NCI-H2029 (cell line): ENCODE measurements at regions not wholly inside any gene's neighbourhood (a gene's known extent, or its start where the extent isn't known, plus 50 kb on each side); places are given as distances from the start of the nearest gene placed in this dataset.
"Not testable (repeated sequence)": the region's sequence is repeated elsewhere in the genome, so short reads cannot be mapped to it uniquely, and the experiment has no call there.

Source experiments
- DNase-seq: peaks from one replicate; lab custom pipeline; 2025; lab: John Stamatoyannopoulos, UW

DNA sequence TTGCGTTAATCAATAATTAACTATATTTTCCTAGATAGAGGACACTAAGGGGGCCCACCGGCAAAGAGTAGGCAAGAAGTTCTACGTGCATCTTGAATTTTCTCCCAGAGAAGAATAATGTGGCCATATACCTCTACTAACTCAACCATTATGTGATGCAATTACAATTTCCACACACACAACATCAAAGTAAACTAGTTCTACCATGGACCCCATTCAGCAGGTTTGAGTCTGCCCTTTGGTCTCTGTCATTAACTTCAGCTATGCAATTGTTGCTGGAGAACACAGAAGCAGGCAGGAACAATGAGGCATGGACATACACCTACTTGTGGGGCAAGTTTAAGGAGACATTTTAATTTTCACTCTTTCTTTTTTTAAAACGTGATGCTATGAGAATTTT lies 705.9 kb downstream of the PDCD6IP start:
- DNase-seq, result no peak

GRCh38 chr3:34504775-34505174 lies 706.3 kb downstream of the PDCD6IP start:
- DNase-seq, result no peak

DNA sequence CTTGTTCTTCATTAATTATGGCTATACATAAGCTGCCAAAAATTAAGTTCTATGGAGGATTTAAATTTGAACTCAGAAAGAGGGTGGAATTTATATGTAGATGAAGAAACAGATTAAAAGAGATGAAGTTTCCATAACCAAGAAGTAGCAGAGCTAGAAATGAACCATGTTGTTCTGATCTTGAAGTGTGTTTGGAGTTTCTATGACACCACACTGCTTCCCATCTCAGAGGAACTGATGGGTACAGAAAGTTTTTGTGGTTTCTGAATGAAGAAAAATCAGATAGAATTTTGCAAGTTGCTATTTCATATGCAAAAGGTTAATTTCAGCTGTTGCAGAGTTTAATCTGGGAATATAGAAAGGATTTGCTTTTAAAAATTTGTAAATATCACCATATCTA lies 710.3 kb downstream of the PDCD6IP start:
- DNase-seq, result no peak

DNA sequence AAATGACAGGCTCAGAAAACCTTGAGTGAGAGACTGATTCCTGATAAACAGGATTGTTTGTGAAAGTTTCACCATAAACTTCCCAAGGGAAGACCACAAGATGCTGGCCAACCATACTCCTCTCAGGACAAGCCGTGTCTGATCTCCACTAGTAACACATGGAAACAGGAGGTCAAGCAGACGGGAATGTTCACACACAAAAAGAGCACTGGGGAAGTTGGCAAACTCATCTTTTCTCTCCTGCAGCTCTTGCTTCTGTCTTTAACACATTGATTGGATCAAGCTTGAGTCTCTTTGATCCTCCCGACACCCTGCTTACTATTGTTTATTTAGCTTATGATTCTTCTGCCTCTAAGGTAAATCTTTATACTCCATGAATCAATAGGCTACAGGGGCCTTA lies 713.5 kb downstream of the PDCD6IP start:
- DNase-seq, result no peak

- DNase-seq, result not testable (repeated sequence)
Measured at GRCh38 chr3:34519008-34519407, 720.6 kb downstream of the PDCD6IP start.

DNA sequence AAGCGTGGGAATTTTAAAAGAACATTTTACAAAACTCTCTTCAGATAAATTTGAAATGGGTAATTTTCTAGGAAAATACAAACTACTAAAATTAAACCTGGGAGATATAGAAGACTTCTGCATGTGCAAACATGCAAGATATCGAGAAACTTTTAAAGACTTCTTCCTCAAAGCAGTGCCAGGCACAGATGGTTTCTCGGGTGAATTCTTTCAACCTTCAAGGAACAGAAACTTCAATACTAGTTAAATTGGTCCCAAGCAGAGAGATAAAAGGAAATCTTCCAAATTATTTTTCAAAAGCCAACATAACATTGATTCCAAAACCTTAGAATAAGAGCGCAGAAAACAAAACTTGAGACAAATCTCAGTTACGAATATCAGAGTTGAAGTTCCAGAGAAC lies 732.7 kb downstream of the PDCD6IP start:
- no peak for DNase-seq

DNA sequence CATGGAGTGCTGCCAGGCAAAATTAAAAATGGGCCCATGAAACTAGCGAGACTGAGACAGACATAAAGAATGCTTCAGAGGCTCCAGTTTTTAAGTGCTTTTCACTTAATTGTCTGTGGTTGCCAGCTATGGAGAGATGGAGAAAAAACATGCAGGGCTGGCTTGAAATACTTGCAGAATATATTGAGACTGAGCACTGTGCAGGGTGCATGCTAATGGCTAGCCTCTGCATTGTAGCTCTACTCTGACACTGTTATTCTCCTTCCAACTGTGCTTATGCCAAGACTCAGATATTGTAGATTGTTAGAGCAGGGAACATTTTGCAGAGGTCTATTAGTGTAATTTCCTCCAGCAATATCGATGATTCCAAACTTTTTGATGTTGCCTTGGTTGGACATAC lies 735.0 kb downstream of the PDCD6IP start:
- no peak for DNase-seq

DNA sequence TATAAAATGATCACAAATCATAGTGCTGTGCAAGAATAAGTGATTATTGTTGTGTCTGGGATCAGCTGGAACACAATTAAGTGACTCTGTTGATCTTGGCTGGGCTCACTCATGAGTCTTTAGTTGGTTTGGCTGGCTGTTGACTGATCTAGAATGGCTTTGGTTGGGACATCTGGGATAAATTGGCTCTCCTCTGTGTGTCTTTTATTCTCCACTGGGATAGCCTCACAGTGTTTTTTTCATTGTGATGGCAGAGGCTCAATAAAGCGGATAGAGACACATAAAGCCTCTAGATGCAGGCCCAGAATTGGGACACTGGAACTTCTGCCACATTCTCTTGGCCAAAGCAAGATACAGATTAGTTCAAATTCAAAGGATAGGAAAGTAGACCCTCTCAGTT lies 735.6 kb downstream of the PDCD6IP start:
- no peak for DNase-seq

GRCh38 chr3:34544136-34544535 lies 745.7 kb downstream of the PDCD6IP start:
- DNase-seq, result no peak

DNA sequence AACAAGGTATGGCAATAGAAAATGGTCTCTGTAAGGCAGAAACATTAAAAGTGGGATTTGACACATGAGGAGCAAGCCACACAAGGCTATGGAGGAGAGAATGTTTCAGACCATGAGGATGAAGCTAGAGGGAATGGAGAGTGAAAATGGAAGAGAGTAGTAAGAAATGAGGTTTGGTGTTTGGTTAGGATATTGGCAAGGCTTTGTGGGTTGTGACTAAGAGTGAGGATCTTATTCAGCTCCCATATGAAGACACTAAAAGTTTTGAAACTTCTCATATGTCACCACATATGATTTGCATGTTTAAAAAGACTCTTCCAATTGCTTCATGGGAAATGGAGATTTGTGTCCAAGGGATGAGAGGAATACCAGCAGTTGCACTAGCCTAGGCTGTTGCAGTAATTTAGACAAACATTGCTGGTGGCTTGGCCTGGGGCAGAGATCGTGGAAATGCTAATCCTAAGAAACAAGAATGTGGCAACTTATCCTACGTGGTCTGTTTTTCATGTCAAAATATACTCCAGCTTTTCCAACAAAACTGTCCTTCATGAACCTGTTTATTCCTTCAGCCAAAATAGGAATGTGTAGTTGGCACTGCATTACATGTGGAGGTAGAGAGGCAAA lies 749.0 kb downstream of the PDCD6IP start:
- no peak for DNase-seq

GRCh38 chr3:34567266-34567665 lies 768.8 kb downstream of the PDCD6IP start:
- no peak for DNase-seq

DNA sequence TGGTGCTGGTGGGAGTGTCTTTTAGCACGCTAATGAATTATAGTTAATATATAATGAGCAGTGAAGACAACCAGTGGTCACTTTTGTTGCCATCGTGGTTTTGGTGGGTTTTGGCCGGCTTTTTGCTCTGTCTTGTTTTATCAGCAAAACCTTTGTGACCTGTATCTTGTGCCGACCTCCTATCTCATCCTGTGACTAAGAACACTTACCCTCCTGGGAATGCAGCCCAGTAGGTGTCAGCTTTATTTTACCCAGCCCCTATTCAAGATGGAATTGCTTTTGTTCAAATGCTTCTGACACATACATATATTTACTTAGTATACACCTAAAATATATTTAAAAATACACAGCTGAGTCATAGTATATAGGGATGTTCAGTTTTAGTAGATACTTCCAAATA lies 770.3 kb downstream of the PDCD6IP start:
- no peak for DNase-seq

DNA sequence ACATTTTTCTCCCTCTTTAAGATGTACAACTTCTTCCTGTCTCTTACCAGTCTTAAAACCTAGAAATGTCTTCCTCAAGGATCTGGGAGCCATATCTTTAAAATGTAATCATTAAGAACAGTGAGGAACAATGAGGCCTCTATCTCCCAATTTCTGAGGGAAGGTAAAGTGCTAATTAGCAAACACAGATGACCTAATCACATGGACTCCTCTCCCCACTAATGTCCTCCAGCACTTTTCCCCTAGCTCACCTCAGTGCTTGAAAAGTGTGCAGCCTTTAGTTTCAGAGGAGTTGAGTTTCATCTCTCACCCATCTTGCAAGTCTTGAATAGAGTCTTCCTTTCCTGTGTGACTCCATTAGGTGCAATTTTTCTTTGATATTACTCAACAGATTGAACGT lies 771.0 kb downstream of the PDCD6IP start:
- DNase-seq, result no peak

GRCh38 chr3:34570916-34571705 lies 772.7 kb downstream of the PDCD6IP start:
- DNase-seq, result no peak

GRCh38 chr3:34571714-34572113 lies 773.3 kb downstream of the PDCD6IP start:
- DNase-seq, result no peak

GRCh38 chr3:34575776-34576175 lies 777.3 kb downstream of the PDCD6IP start:
- no peak for DNase-seq

DNA sequence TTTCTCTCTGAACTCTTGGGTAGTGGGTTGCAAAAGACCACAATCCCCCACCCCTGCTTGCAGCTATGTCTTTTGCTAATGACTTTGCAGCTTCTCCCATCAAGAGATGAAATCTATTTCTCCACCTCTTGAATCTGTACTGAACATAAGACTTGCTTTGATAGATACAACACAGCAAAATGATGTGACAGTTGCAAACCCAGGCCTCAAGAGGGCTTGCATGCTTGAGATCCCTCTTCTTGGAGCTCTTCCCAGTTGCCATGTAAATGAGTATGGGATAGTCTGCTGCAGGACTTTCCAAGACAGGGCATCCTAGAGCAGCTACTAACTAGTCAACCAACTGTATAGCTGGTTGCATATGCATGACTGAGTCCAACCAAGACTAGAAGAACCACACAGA lies 783.6 kb downstream of the PDCD6IP start:
- DNase-seq, result no peak

- DNase-seq, result no peak
Measured at GRCh38 chr3:34583451-34583850, 785.0 kb downstream of the PDCD6IP start.

GRCh38 chr3:34584971-34585370 lies 786.5 kb downstream of the PDCD6IP start:
- DNase-seq, result no peak

GRCh38 chr3:34599595-34599994 lies 801.2 kb downstream of the PDCD6IP start:
- no peak for DNase-seq

- DNase-seq, result no peak
Measured at GRCh38 chr3:34619990-34620389, 821.6 kb downstream of the PDCD6IP start.

DNA sequence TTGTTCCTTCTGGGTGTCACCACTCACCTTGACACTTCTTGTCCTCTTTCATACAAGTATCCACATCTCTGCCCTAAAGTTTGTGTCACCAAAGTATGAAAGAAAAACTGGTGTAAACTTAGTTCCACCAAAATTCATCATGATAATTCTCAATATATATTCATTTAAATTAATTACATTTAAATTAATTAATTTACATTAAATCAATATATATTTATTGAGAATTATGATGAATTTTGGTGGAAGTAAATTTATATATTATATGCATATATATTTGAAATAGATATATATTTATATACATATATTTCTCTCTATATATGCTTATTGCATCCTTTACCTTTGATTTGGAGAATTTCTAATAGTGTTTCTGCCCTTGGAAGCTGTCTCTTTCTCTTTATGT lies 828.3 kb downstream of the PDCD6IP start:
- no peak for DNase-seq

- DNase-seq, result no peak
Measured at GRCh38 chr3:34634939-34635338, 836.5 kb downstream of the PDCD6IP start.

DNA sequence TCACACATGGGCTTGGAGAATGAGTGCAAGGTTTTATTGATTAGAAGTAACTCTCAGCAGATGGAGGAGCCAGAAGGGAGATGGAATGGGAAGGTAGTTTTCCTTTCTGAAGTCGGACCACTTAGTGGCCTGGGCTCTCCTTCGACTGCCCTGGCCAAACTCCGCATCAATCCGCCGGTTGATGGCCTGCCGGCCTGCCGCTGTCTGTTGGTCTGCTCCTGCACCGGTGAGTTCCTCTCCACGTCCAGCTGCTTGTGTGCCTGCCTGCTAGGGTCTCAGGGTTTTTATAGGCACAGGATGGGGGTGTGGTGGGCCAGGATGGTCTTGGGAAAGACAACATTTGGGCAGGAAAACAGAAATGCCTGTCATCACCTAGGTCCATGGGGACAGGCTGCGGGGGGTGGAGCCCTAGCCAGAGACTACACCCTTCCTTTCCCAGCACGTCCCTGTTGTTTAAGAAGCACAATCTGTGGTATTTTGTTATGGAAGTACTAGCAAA lies 837.0 kb downstream of the PDCD6IP start:
- DNase-seq, result no peak
